Stimulated activated CD8-positive, alpha-beta memory T cell treated with anti-CD3 and anti-CD28 coated beads, Interleukin-12 subunit alpha, Interleukin-12 subunit beta, amount 100 ng/mL, for 24 hours (primary cell): ENCODE measurements at regions not wholly inside any gene's neighbourhood (a gene's known extent, or its start where the extent isn't known, plus 50 kb on each side); places are given as distances from the start of the nearest gene placed in this dataset.
"Not testable (repeated sequence)": the region's sequence is repeated elsewhere in the genome, so short reads cannot be mapped to it uniquely, and the experiment has no call there.

Source experiments
- DNase-seq: peaks from one replicate; pipeline ENCODE4 v3.0.0-alpha.2; 2020; ENCODE audit errors: extremely low read depth

DNA sequence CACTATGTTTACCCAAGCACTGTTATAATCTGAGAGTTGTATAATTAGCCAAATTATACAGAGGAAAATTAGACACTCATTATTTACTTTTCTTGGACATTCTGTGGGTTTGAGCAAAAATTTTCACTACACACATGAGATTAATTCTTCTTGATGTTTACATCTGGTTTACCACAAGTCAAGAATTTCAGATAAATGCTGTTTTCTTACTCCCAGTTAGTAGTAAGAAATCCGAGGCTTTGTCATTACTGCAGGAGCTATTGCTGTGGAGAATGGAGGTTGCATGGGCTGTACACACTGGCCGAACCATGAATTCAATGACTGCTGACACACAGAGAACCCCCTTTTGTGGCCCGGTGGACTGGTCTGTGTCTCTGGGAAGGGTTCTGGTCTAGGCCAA, 207.7 kb upstream of the CFAP20DC start:
- DNase-seq: no peak

DNA sequence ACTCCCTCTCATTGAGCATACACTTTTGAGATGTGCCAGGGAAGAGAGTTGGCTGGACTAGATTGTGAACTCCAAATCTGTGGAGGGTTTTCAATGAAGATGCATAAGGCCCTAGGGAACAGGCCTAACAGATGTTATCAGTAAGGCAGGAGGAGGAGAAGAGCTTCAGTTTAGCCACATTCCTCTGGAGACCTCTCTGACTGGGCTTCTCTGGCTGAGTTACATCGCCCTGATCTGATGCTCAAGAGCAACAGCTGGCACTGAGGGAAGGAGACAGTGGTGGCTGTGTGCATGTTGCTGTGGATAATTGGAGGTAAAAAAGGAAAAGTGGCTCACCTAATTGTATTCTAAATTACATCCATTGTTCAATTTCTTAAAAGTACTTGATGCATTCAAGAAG, 206.4 kb upstream of the CFAP20DC start:
- DNase-seq: no peak

DNA sequence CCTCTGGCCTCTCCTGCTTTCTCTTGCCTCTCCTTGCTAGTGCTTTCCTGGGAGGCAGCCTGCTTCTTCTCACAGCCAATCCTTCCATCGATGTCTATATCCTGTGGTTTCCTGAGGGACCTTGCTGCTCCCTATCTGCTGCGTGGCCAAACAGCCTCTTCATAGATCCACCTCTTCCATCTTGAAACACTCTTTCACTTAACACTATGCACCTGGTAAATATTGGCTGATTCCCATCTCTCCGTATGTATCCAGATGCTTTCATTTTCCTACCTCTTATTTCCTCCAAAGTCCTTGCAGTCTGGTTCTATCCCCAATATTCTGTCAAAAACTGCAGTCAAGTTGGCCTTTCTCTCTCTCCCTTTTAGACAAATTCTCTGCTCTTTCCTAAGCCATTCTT, 205.2 kb upstream of the CFAP20DC start:
- DNase-seq: no peak

DNA sequence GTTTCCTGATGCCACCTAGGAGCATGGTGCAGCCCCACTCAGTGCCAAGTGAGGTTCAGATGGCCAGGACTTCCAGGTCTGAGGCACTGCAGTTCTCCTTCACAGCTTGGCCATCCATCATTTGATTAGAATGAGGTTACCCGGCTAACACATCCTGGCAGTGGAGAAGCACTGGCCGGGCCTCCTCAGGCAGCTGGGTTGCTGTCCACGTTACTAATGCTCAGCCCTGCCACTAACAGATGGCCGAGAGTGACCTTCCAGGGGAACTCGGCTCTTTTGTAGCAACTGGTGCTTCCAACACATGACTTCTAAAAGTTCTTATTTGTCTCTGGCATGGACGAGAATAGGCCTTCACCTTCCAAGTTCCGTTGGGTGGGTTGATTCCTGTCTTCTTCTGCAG, 204.6 kb upstream of the CFAP20DC start:
- DNase-seq: no peak

DNA sequence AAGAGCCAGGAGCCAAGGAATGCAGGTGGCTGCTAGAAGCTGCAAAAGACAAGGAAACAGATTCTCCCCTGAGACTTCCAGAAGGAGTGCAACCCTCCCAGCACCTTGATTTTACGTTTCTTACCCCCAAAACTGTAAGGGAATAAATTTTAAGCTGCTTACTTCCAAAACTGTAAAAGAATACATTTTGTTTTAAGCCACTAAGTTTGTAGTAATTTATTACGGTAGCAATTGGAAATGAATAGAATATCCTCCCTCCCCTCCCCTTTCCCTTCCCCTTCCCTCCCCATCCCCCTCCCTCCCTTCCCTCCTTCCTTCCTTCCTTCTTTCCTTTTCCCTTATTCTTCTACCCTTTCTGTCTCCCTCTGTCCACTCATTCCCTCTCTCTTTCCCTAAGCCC, 203.7 kb upstream of the CFAP20DC start:
- DNase-seq: no peak

DNA sequence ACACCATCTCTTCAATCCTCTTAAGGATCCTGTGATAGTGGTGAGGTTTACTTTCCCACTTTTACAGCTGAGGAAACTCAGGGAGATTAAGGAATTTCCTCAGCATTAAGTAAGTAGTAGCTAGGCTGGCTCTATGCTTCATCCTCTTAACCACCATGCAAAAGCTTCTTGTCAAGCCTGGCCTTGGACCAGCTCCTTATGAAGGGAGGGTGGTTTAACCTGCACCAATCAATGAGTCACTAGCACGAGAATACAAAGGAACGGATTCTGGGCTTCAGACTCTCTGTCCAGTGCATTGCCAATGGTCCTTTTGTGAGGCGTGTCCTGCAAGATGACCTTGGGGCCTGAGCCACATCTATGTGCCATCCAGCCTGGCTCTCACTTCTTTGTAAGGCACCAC, 202.0 kb upstream of the CFAP20DC start:
- no peak for DNase-seq

DNA sequence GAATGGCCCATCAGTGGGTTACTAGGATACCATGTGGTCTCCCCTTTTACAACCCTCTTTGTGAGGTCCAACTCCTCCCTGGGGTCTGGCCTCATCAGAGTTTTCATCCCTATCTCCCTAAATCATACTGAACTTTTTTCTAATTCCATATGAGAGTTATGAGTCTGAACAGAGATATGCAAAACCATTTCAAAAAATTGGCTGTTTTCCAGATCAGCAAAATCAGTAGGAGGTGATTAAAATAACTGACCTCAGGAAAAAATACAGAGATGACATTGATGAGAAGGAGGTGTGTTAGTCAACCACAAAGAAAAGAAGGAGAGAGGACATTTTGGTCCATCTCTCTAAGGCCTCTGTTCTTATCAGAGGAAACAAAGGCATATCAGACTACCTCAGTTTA, 200.8 kb upstream of the CFAP20DC start:
- no peak for DNase-seq

DNA sequence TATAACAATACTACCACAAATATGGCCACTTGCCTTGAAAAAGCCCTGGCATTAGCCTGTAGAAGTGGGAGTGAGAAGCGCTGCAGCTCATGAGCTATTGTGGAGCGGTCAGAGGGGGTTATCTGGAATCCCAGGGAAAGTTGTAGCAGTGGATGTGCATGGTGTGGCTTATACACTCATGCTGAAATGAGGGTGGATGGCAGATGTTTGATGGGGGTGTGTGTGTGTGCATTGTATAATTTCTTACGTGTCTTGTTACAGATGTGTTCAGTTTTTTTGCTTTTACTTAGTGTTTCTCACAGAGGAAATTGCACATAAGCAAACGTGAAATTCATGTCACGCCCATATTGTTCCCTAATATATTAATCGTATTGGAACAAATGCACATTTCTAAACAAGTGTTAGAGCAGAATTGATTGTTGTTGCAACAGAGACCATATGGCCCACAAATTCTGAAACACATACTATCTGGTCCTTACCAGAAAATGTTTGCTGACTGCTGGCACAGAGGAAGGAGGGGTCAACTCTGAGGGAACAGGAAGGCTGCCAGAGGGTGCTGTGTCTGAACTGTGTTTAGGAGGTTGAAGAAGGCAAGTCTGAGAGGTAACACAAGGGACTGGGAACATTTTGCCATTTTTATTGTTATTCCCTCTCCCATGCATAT, 200.0 kb upstream of the CFAP20DC start:
- DNase-seq: no peak

DNA sequence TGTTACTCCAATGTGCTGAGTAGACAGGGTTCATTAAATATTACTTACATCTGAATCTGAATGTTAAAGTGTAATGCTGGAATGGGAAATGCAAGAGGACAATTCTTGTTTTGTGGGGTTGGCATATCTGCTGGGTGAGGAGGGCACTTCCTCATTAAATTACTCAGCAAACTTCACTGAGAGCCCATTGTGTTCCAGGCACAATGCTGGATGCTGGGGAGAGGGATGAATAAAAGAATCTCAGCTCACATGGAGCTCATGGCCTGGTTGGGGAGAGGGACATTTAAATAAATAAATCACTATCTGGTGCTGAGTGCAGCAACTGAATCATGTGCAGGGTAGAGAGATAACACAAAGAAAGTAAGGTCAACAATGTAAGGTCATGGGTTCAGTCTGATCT, 199.2 kb upstream of the CFAP20DC start:
- no peak for DNase-seq

DNA sequence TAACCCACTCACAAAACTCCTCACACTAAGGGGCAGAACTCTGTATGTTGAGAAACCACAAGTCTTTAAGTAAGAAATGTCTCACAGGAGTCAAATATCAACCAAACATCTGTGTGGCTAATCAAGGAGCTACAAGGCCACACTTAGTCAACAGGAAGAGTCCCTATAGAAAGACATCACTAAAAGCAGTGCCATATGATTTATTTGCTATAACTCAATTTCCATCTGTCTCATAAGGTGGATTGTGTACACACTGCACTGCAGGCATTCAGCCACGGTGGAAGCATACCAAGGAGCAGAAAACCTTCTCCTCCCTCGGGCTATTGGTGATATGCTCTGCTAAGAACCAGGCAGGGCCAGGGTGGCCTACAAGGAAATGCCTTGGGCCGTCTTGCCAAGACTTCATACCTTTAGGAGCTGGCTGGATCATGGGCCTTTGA, 197.6 kb upstream of the CFAP20DC start:
- no peak for DNase-seq

DNA sequence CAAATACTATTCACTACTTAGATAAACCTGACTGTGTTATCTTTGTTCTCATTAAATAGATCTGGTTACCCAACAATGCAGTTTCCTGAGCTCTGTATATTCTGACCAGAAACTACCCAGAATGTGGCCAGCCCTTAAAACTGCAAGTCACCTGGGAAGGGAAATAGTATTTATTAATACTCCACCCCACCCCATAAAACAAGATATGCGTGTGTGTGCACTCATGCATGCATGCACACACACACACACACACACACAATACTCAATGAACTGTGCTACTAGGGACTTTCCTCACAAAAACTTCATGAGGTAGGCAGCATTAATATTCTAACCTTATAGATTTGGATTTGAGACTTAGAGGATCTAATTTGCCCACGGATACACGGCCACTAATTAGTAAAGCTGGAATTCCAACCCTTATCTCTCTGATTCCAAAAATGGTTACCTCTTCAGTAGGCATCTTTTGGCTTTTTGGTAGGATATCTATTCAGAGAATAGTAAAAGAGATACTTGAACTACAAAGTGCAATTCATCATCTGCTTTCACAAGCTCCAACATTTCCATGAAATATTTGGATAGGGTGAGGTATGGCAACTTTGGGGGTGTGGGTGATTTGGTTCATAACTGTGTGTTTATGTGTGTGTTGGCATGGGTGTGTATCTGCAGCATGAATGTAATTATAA, 197.0 kb upstream of the CFAP20DC start:
- no peak for DNase-seq

DNA sequence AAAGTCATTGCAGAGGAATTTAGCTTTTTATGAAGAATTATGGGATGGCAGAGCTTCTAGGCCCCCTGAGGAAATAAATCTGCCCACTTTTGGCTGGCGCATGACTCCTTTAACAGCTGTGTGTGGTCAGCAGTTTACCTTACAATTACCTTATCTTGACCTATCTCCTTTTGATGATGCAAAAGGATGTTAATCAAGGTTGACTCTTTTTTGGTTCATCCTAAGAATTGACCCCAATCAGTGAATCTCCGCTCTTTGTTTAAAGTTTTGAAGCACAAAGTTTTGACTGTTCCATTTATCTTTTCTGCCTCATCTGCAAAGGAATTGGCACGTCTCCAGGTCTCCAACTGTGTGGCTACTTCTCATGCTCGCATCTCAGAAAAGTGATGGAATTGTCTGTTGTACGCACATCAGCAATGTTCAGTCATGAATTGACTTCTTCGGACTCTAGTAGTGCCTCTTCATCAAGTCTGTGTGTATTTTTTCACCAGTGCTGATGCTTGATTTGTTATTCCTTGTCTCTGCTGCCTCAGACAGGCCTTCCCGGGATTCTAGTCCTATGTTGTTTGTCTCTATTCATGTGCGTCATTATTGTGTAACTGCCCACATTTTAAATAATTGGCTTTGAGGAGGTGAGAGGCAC, 196.2 kb upstream of the CFAP20DC start:
- DNase-seq: no peak

DNA sequence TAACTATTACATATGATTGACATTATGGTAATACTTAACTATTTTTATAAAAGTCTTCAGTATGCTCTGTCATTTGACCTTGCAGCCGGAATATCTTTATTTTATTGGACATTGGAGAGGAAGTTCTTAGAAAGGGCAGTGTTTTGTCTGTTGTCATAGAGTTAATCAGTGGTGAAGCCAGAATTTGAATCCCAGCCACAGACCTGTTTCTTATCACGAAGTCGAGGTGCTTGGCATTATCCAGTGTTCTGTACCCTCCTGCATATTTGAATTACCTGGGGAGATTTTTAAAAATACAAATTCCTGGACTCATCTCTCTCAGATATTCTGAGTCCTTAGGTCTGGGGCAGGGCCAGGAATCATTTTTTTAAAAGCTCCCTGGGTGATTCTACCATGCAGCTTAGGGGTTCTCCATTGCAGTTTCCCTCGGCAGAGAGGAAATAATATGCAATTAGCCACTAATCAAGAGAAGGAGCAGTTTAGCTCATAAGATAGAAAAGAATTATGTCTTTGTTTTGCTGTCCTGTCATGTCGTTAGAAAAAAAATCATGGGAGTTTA, 195.6 kb upstream of the CFAP20DC start:
- no peak for DNase-seq

DNA sequence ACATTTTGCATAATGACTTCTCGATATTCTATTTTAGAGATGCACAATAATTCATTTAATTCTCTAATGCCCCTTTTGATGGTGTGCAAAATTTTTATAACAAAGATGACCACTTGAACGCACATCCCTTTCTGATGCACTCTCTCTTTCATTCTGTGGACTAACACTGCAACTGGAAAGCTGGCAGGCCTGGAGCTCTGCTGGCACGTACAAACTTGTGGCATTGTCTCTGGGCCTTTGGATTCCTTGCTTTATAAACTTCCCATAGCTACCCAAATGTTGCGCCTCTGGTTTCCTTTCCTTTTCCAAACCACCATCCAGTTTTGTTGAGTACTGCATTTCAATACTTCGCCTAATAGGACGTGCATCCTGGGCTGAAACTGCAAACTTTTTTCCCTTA, 194.5 kb upstream of the CFAP20DC start:
- DNase-seq: no peak

DNA sequence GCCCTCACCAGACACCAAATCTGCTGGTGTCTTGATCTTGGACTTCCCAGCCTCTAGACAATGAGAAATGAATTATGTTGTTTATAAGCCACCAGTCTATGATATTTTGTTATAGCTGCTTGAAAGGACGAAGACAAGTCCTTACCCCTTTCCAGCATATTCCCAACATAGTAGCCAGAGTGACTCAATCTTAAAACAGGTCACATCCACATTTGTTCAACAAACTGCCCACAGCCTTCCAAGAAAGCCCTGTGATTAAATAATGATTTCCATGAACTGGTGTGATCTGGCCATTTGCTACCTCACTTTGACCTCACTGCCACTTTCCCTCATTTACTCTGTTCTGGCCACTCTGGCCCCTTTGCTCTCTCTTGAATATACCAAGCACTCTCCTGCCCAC, 193.7 kb upstream of the CFAP20DC start:
- no peak for DNase-seq

DNA sequence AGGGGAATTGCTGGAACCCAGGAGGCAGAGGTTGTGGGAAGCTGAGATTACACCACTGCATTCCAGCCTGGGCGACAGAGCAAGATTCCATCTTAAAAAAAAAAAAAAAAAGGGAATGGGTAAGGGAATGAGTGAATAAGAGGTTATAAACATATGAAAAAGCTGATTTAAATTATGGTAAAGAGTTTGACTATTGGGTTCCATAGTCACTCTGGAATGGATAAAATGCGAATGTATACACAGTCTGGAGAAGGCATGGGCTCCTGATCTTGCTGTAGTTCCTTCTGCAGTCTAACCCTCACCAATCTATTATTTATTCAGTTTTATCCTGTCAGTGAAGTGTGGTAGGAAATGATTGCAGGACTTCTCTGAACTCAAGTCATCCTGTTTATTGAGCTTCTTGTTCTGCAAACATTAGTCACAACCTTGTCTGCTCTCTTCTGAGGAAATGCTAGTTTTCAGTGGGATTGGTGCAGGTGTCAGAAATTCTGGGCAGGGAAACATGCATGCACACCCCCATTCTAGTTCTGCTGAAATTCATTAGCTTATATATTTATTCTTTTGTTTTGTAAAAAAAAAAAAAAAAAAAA, 190.9 kb upstream of the CFAP20DC start:
- no peak for DNase-seq

DNA sequence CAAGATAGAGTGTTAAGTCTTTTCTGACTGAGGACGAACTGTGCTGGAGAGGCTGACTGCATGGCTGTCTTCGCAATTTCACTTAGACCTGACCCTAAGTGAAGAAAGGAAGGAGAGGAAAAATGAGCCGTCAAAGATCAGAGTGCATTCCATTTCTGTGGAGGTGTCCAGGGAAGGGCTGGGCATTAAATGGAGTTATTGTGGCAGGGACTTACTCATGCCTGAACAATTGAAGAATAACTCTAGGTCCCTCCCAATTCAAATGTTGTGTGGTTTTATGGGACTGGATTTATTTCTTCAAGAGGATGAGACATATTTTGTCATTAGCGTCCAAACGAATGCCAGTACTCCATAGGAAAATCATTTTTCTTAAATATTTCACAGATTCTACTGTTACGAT, 187.3 kb upstream of the CFAP20DC start:
- DNase-seq: no peak

DNA sequence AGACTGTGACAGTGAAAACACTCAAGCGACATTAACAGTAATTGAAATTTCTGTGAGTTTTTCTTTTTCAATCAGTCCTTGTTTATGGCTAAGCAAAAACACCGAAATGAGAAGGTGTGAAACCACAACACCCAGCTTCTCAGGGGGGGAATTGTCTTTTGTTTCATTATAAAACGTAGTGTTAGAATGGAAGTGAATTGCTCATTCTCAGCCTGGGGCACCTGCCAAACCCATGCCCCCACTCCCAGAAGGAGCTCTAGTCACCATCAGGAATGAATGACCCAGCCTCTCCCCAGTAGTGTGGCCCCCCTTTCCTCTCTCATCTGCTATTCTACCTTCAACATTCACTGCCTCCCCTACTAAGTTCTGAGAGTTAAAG, 185.8 kb upstream of the CFAP20DC start:
- no peak for DNase-seq

DNA sequence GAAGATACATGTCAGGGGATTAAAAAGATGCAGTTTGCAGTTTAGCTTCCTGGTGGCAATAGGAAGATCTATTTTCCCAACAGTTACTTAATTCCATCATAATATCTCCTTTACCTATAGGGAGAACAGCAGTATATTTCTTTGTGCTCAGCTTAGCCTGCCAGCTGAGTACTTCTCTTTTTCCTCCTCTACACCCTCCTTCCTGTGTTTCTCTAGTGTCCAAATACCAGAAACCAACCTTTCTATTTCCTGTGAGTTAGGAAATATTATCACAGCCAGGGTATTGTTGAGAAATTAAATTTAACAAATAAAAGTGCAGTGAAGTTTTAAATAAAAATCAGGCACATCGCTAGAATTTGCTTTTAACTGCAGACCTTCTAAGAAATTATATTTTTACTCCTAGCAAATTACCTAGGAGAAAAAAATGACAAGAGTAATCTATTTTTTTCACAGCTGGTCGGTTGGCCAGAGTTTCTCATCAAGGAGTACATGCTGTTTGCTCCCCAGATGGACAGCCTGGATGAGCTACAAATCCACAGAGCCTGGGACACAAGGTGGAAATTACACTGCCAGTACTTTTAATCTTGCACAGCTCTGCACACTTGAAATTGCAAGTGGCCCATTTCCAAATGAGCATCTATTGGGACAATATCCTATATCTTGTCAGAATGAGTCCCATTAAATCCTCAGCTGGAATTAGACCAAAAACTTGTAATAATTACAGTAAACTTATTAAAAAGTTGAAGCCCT, 185.2 kb upstream of the CFAP20DC start:
- no peak for DNase-seq

DNA sequence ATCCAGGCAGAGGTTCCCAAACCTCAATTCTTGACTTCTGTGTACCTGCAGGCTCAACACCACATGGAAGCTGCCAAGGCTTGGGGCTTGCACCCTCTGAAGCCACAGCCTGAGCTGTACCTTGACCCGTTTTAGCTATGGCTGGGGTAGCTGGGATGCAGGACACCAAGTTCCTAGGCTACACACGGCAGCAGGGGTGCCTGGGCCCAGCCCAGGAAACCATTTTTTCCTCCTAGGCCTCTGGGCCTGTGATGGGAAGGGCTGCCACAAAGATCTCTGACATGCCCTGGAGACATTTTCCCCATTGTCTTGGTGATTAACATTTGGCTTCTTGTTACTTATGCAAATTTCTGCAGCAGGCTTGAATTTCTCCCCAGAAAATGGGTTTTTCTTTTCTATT, 180.6 kb upstream of the CFAP20DC start:
- DNase-seq: not testable (repeated sequence)

DNA sequence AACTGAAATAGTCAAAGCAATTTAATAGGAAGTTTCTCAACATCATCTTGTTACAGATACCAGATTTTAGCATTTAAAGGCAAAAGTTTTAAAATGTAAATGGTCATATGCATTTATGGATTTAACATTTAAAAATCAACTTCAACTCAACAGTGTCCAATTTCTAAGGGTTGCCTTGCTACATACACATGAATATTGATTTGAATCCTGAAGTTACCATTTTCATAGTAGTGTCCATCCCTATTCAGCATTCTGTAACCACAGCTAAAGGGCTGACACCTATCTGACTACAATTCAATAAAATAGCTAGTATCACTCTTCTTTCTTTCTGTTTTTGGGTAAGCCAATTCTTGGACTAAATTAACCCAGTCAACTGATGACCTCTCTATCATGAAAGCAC, 164.0 kb upstream of the CFAP20DC start:
- DNase-seq: no peak
